ENCODE measurements at regions not wholly inside any gene's neighbourhood (a gene's known extent, or its start where the extent isn't known, plus 50 kb on each side); places are given as distances from the start of the nearest gene placed in this dataset.

DNA sequence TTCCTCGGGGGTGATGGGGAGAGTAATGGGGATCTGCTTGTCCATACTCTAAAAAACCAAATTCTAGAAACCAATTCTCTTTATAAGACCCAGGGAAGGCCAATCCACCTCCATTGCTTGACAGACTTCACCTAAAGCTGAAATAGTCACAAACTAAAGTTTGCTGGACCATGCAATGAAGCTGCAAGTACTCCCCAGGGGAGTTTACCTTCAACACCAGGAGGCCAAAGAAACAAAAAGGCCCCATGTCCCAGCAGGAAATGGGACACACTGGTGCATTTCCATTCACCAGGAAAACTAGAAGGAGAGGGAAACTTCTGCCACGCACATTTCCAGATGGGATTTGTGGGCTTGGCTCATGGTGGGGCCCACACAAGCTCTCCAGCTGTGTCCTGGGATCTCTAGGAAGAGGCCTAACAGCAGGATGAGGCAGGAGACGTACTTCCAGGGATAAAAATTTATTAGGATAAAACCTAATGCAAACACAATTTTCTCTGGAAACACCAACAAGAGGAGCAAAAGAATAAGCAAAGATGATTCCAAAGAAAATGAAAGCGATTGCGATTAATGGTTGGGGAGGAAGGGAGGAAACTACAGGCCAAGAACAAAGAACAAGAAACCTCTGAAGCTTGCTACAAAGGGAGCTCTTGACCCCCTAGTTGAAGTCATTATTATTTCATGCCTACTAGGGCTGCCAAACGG, 238.0 kb upstream of the LRTM1 start:
- TF ChIP-seq CTCF (IDR thresholded peaks at IDR 0.05; ENCODE audit: low read length) (no peak), EZH2 (IDR thresholded peaks at IDR 0.05; ENCODE audit: borderline replicate concordance, low read length) (no peak)

Measured in OCI-LY1 (cell line).